GM23338 (cell line): ENCODE measurements at regions not wholly inside any gene's neighbourhood (a gene's known extent, or its start where the extent isn't known, plus 50 kb on each side); places are given as distances from the start of the nearest gene placed in this dataset.
A peak's percentile ranks its signal among the peaks of the same experiment; 100 is the strongest.

ENCODE experiments used
- ATAC-seq: fragments of 200-7000 bp; cut with Tn5 transposase; 3 replicates; pipeline ENCODE4 v1.9.1; 2020
- DNase-seq: peaks from one replicate; pipeline ENCODE4 v3.0.0-alpha.2; 2015; ENCODE audit warnings: low spot score
- H2AFZ ChIP-seq: fragments of 200-600 bp; sonication (generic); 2 replicates; pipeline ENCODE4 v1.8.0; 2016; ENCODE audit warnings: antibody characterized with exemption, mild to moderate bottlenecking, moderate library complexity
- H3F3A ChIP-seq: fragments of 200-600 bp; sonication (generic); replicated peaks from 2 replicates; pipeline ENCODE4 v1.8.0; 2017; ENCODE audit warnings: antibody characterized with exemption, mixed run types, low read depth
- H3K27ac ChIP-seq: fragments of 200-600 bp; sonication (generic); 2 replicates; pipeline ENCODE4 v1.6.1; 2016; ENCODE audit warnings: low read depth
- H3K27me3 ChIP-seq: fragments of 200-600 bp; sonication (generic); 2 replicates; pipeline ENCODE4 v1.8.0; 2016; ENCODE audit warnings: mild to moderate bottlenecking, mixed run types, moderate library complexity; ENCODE audit not compliant: insufficient read depth
- H3K36me3 ChIP-seq: fragments of 200-600 bp; sonication (generic); 2 replicates; pipeline ENCODE4 v1.8.0; 2016; ENCODE audit warnings: mild to moderate bottlenecking; ENCODE audit not compliant: insufficient read depth
- H3K4me1 ChIP-seq: fragments of 200-600 bp; sonication (generic); 2 replicates; pipeline ENCODE4 v1.8.0; 2016; ENCODE audit warnings: mild to moderate bottlenecking, moderate library complexity; ENCODE audit not compliant: insufficient read depth
- H3K4me2 ChIP-seq: fragments of 200-600 bp; sonication (generic); 2 replicates; pipeline ENCODE4 v1.7.1; 2017; ENCODE audit warnings: mixed run types
- H3K4me3 ChIP-seq: fragments of 200-600 bp; sonication (generic); 2 replicates; pipeline ENCODE4 v1.6.1; 2016; ENCODE audit warnings: mixed run types
- H3K79me2 ChIP-seq: fragments of 200-600 bp; sonication (generic); replicated peaks from 2 replicates; pipeline ENCODE4 v1.8.0; 2017; ENCODE audit warnings: mild to moderate bottlenecking; ENCODE audit not compliant: insufficient read depth
- H3K9me2 ChIP-seq: fragments of 200-600 bp; sonication (generic); 2 replicates; pipeline ENCODE4 v1.8.0; 2017; ENCODE audit not compliant: insufficient read depth
- H4K20me1 ChIP-seq: fragments of 200-600 bp; sonication (generic); replicated peaks from 2 replicates; pipeline ENCODE4 v1.8.0; 2017; ENCODE audit warnings: mild to moderate bottlenecking; ENCODE audit not compliant: insufficient read depth
- H3K27ac Mint-ChIP-seq: 2 replicates; pipeline ENCODE4 v1.8.0; 2020; ENCODE audit warnings: inconsistent platforms, mild to moderate bottlenecking, moderate library complexity, mixed read lengths
- H3K27me3 Mint-ChIP-seq: 3 replicates; pipeline ENCODE4 v1.8.0; 2022; ENCODE audit warnings: low read depth, mild to moderate bottlenecking, moderate library complexity, mixed read lengths, inconsistent platforms; ENCODE audit not compliant: insufficient read depth, poor library complexity
- H3K36me3 Mint-ChIP-seq: 3 replicates; pipeline ENCODE4 v1.8.0; 2021; ENCODE audit warnings: low read depth, mild to moderate bottlenecking, inconsistent platforms, moderate library complexity, mixed read lengths
- H3K4me1 Mint-ChIP-seq: 3 replicates; pipeline ENCODE4 v1.8.0; 2020; ENCODE audit warnings: mild to moderate bottlenecking, inconsistent platforms, mixed read lengths
- H3K4me3 Mint-ChIP-seq: 3 replicates; pipeline ENCODE4 v1.8.0; 2021; ENCODE audit warnings: moderate library complexity, mild to moderate bottlenecking, inconsistent platforms, mixed read lengths
- H3K9me3 Mint-ChIP-seq: 3 replicates; pipeline ENCODE4 v1.8.0; 2020; ENCODE audit warnings: moderate library complexity, mild to moderate bottlenecking, inconsistent platforms, mixed read lengths
- JUNB ChIP-seq: IDR thresholded peaks from one replicate; pipeline ENCODE4 v1.6.1; 2016; ENCODE audit warnings: antibody characterized with exemption; ENCODE audit not compliant: unreplicated experiment
- NANOG ChIP-seq: IDR thresholded peaks from 2 replicates; pipeline ENCODE4 v1.6.1; 2016; ENCODE audit warnings: antibody characterized with exemption, borderline replicate concordance
- ZNF331 ChIP-seq: fragments of 250-450 bp; sonication (Bioruptor Pico); IDR thresholded peaks from 2 replicates; pipeline ENCODE4 v1.5.0; 2020; ENCODE audit warnings: low read depth, mild to moderate bottlenecking, moderate library complexity
- TF ChIP-seq, protein P1 (sequence below), 2 experiments: fragments of 200-600 bp in 1 of 2; sonication (generic) in 1 of 2; conservative IDR thresholded peaks; 2 replicates each; pipeline versions ENCODE4 v1.5.1 to v1.6.1; 2016 to 2017; ENCODE audit warnings: antibody characterized with exemption in 2 of 2, low read depth in 2 of 2, mild to moderate bottlenecking in 2 of 2, moderate library complexity in 1 of 2
- TF ChIP-seq, protein P2 (sequence below): IDR thresholded peaks from 2 replicates; pipeline ENCODE4 v1.6.1; 2016; ENCODE audit warnings: antibody characterized with exemption
- TF ChIP-seq, protein P3 (sequence below): IDR thresholded peaks from one replicate; pipeline ENCODE4 v1.6.1; 2018; ENCODE audit warnings: antibody characterized with exemption; ENCODE audit not compliant: unreplicated experiment

DNA sequence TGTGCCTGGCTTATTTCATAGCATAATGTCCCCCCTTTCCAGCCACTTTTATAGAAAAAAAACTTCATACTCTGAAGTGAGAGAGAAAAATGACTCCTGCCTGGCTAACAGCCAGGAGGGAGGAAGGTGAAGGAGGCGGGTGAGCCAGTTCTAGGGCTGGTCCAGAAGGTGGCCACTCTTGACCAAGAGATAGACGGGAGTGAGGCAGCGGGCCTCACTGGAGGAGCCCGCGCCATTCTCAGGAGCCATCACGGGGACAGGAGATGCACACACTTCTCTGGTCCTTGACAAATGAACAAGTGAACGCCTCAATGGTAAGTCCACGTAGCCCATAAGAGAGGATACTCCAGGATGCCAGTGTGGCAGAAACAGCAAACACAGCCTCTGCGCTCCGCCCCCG is 231.4 kb downstream of the UQCRFS1 start:
- TF ChIP-seq, protein P1, sequence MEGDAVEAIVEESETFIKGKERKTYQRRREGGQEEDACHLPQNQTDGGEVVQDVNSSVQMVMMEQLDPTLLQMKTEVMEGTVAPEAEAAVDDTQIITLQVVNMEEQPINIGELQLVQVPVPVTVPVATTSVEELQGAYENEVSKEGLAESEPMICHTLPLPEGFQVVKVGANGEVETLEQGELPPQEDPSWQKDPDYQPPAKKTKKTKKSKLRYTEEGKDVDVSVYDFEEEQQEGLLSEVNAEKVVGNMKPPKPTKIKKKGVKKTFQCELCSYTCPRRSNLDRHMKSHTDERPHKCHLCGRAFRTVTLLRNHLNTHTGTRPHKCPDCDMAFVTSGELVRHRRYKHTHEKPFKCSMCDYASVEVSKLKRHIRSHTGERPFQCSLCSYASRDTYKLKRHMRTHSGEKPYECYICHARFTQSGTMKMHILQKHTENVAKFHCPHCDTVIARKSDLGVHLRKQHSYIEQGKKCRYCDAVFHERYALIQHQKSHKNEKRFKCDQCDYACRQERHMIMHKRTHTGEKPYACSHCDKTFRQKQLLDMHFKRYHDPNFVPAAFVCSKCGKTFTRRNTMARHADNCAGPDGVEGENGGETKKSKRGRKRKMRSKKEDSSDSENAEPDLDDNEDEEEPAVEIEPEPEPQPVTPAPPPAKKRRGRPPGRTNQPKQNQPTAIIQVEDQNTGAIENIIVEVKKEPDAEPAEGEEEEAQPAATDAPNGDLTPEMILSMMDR (conservative IDR thresholded peaks at IDR 0.05; ENCODE audit: low read depth in 2 of 2) = 0 out of 4 replicates have a peak, but pooled peaks of 1 of the 2 experiments have one; percentile 17
- no peak for TF ChIP-seq ZNF331 (CRISPR knock-in tag)
- H3K36me3 ChIP-seq = no peaks in the 10 kb centered on the region
- no peaks in the 10 kb centered on the region for H3K27me3 ChIP-seq
- Mint-ChIP-seq H3K9me3 (no peaks in the 10 kb centered on the region; the same call in 2 of the 3 replicates), H3K36me3 (no peaks in the 10 kb centered on the region; the same call in 2 of the 3 replicates), H3K27me3 (peaks cover 4% of the 10 kb centered on the region), H3K4me3 (no peak overlapping the region), H3K27ac (no peak overlapping the region), H3K4me1 (peaks cover 9% of the 10 kb centered on the region)
- no peak overlapping the region for H3K27ac ChIP-seq
- peak overlapping the region; percentile 74; the same call in 1 of the 2 replicates for H2AFZ ChIP-seq
- no peaks in the 10 kb centered on the region for H3K79me2 ChIP-seq
- H3F3A ChIP-seq = no peaks in the 10 kb centered on the region
- ATAC-seq = no peak
- H3K4me1 ChIP-seq = no peaks in the 10 kb centered on the region
- H3K4me3 ChIP-seq = no peak overlapping the region
- H4K20me1 ChIP-seq = no peaks in the 10 kb centered on the region
- H3K9me2 ChIP-seq = no peaks in the 10 kb centered on the region
- no peak for DNase-seq
- no peak overlapping the region for H3K4me2 ChIP-seq

DNA sequence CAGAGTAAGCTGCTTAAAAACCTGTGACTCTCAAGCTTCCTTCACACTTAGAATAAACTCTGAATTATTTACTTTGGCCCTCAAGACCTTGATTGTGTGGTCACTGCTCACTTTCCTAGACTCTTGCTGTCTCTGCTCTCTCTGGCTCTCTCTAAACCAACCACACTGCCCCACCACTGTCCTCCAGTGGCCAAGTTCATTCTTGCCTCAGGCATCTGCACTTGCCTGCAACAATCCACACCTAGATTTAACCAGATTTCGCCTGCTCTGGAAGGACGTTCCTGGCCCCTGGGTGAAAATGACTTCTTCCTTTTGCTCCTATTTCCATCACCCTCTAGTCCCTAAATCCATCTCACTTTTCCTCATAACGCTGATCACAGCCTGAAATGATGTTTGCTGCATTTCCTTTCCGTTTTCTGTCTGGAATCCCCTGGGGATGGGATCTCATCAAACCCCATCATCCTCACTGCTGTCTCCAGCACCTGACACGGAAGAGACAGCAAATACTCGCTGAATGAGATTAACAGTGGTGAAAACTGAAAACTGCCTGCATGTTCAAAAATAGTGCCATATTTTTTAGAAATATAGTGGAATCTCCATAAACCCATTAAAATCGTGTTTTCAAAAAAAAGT is 232.6 kb downstream of the UQCRFS1 start:
- no peak for TF ChIP-seq ZNF331 (CRISPR knock-in tag)
- TF ChIP-seq, protein P1 (conservative IDR thresholded peaks at IDR 0.05; ENCODE audit: low read depth in 2 of 2) = peak; percentile 49 to 61
- TF ChIP-seq JUNB = no peak
- TF ChIP-seq, protein P2, sequence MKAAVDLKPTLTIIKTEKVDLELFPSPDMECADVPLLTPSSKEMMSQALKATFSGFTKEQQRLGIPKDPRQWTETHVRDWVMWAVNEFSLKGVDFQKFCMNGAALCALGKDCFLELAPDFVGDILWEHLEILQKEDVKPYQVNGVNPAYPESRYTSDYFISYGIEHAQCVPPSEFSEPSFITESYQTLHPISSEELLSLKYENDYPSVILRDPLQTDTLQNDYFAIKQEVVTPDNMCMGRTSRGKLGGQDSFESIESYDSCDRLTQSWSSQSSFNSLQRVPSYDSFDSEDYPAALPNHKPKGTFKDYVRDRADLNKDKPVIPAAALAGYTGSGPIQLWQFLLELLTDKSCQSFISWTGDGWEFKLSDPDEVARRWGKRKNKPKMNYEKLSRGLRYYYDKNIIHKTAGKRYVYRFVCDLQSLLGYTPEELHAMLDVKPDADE = no peak
- TF ChIP-seq, protein P3, sequence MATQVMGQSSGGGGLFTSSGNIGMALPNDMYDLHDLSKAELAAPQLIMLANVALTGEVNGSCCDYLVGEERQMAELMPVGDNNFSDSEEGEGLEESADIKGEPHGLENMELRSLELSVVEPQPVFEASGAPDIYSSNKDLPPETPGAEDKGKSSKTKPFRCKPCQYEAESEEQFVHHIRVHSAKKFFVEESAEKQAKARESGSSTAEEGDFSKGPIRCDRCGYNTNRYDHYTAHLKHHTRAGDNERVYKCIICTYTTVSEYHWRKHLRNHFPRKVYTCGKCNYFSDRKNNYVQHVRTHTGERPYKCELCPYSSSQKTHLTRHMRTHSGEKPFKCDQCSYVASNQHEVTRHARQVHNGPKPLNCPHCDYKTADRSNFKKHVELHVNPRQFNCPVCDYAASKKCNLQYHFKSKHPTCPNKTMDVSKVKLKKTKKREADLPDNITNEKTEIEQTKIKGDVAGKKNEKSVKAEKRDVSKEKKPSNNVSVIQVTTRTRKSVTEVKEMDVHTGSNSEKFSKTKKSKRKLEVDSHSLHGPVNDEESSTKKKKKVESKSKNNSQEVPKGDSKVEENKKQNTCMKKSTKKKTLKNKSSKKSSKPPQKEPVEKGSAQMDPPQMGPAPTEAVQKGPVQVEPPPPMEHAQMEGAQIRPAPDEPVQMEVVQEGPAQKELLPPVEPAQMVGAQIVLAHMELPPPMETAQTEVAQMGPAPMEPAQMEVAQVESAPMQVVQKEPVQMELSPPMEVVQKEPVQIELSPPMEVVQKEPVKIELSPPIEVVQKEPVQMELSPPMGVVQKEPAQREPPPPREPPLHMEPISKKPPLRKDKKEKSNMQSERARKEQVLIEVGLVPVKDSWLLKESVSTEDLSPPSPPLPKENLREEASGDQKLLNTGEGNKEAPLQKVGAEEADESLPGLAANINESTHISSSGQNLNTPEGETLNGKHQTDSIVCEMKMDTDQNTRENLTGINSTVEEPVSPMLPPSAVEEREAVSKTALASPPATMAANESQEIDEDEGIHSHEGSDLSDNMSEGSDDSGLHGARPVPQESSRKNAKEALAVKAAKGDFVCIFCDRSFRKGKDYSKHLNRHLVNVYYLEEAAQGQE = no peak
- no peak for TF ChIP-seq NANOG
- no peaks in the 10 kb centered on the region; the same call in 2 of the 3 replicates for H3K36me3 Mint-ChIP-seq
- ATAC-seq (peak; percentile 90), DNase-seq (peak; percentile 70)
- peaks cover 9% of the 10 kb centered on the region for H3K4me1 Mint-ChIP-seq
- no peak overlapping the region for H3K4me3 Mint-ChIP-seq
- Histone ChIP-seq H3K79me2 (no peaks in the 10 kb centered on the region), H3K36me3 (no peaks in the 10 kb centered on the region), H3K4me2 (no peak overlapping the region), H4K20me1 (no peaks in the 10 kb centered on the region), H3F3A (no peaks in the 10 kb centered on the region), H2AFZ (no peak overlapping the region), H3K4me1 (no peaks in the 10 kb centered on the region), H3K27ac (no peak overlapping the region), H3K9me2 (no peaks in the 10 kb centered on the region), H3K4me3 (no peak overlapping the region), H3K27me3 (no peaks in the 10 kb centered on the region)
- H3K27me3 Mint-ChIP-seq = peaks cover 4% of the 10 kb centered on the region
- no peak overlapping the region for H3K27ac Mint-ChIP-seq
- H3K9me3 Mint-ChIP-seq = no peaks in the 10 kb centered on the region; the same call in 2 of the 3 replicates
